LHCN-M2 (cell line): ENCODE measurements at regions not wholly inside any gene's neighbourhood (a gene's known extent, or its start where the extent isn't known, plus 50 kb on each side); places are given as distances from the start of the nearest gene placed in this dataset.

Experiments
- DNase-seq: peaks from one replicate; pipeline ENCODE4 v3.0.0-alpha.2; 2012; ENCODE audit warnings: low read depth

DNA sequence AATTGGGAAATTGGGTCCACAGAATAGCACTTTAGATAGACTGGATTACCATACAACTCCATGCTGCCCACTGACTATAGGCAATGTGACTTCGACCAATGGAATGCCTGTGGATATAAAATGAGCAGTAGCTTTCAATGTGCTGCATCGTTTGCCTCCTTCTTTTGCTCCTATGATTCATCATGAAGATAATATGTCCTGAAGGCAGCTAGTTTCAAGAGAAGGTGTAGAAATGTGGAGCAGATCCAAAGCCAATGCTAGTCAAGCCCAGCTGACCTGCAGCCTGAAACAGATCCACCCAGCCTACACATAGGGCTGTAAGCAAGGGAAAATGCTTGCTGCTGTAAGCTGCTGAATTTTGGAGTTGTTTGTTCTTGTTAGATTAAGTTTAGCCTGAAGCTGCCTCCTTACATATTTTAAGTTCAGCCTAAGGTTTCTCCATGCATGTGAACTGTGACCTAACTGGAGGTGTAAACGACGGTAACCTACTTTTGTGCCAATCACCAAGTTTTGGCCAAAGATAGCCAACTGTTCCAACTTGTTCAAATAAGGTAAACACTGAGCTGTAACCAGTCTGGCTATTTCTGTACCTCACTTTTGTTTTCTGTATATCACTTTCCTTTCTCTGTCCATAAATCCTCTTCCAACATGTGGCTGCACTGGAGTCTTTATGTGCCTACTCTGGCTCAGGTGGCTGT is 169.1 kb upstream of the AVPR1A start:
- DNase-seq: no peak

DNA sequence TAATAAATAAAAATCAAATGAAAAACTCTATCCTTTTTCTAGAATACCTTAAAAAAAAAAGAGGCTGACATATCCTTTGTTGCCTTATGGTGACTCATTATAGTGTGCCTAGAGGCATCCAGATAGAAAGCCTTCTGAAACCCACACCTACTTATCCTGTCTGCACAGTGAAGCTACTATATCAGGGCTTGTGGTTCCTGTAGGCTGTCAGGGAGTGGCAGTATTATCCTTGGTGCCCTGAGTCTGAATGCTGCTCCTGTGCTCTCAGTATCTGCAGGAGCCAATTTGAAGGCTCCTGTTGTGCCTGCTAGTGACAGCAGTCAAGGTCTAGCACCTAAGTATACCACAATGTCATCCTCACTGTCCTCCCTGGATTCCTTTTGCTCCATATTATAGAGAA is 168.4 kb upstream of the AVPR1A start:
- no peak for DNase-seq

DNA sequence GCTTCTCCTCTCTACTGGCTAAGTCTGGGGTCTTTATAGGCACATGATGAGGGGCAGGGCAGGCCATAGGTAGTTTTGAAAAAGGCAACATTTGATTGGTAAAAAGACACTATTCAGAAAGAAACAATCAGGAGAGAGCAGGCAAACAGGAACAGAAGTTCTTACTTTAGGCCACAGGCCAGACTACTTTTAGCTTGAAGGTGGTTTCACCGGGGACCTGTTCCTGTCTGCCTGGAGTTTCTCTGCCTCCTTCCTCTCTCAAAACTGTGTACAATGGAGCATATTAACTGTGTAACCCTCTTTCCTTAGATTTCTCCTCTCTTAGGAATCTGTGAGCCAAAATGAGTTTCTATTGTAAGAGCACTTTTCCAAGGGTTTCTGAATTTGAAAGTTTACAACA is 167.9 kb upstream of the AVPR1A start:
- no peak for DNase-seq

DNA sequence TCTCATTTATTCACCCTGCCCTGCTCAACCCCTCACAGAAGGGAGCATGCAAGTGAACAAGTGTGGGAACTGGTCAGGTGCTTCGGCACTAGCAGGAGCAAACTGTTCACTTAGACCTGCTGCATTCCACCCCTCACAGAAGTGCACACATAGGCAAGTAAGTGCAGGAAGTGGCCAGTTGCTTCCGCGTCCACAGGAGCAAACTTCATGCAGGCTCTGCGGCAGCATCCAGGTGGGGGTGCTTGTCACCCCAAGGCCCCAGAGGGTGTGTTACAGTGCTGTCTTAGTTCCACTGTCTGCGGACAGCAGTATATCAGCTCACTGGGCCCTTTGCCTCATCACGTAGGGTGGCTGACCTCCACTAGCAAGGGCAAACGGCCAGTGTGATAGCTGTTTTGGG is 167.3 kb upstream of the AVPR1A start:
- no peak for DNase-seq

DNA sequence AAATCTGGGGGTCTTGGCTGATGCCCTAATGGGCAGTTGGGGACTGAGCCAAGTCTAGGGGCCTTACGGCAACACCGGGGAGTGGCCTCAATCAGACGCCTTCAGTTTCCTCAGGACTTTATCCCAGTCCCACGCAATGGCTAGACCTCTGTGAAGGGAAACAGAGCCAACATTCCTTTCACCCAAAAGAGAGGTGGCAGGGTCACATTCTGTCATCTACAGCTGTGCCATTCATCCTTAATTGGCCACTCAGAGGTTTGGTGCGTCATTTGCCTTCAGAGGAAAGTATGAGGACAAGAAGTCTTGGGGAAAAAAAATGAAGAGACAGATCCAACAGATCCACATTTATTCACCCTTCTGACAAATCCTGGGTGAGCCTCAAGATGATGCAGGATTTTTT is 166.9 kb upstream of the AVPR1A start:
- no peak for DNase-seq

DNA sequence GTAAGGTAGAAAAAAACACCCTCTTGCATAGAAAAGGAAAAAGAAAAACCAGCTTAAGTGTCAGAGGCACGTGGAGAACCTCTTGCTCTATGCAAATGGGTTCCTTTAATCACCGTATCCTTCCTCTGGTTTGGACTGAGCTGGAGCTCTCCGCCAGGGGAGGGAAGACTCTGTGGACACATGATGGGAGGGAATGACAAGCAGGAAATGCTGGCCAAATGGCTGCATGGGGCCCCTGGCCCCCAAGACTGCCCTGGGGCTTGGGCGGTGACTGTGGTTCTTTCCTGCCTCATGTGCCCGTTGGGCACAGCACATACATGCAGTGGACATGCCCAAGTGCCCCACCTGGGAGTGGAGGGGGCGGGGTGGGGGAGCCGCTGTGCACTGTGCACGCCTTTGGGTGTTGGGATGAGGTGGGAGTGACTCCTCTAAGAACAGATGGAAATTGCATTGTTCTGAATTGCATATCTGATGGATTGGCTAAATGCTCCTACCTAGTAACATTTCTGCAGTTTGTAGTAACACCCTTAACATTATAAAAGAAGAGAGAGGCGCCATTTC is 166.4 kb upstream of the AVPR1A start:
- no peak for DNase-seq

DNA sequence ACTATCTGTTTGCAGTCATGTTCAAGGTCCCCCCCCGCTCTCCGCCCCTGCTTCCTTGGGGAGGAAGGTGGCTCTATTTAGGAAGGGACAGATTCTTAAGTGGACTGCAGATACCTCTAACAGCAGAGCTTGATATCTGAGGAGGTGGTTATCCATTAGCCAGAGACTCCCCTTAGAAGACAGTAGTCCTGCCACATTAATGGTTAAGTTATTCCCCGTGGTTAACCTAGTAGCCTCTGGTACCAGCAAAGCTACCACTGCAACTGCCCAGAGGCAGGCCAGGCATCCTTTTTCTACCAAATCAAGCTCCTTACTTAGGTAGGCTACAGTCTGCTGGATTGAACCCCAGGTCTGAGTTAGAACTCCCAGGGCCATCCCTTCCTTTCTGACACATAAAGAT is 162.1 kb upstream of the AVPR1A start:
- no peak for DNase-seq

DNA sequence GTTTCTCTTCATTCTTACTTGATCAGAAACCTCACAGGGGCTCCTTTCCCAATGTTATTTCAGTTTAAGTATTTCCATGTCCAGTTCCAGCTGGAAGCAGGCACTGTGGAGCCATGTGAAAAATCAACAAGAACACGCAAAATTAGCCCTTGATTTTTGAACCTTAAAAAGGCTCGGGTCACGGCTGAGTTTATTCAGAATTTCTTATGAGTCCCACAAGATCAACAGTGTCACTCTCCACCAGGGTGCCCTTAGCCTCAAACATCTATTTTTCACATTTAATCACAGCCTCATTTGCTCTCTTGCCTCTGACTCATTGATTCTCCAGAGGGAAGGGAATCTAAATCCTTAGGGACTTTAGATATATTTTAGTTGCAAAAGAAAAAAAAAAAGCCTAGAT is 157.7 kb upstream of the AVPR1A start:
- peak; percentile 9 for DNase-seq

DNA sequence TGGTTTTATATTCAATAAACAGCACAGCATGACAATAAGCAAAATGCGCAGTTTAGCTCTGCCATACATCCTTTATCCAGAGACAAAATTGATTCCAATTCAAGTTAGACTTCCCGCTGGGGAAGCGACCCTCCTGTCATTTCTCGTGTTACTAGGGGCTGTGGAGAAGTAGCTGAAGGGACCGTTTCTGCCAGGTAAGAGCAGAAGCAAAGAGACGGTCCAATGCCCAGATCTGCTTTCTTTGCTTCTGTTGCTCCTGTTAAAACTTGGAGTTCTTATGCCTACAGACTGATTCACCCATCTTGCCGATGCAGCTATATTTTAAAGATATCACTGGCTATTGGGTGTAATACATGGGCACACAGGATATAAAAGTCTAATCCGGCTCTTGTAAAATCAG is 156.8 kb upstream of the AVPR1A start:
- DNase-seq: no peak

DNA sequence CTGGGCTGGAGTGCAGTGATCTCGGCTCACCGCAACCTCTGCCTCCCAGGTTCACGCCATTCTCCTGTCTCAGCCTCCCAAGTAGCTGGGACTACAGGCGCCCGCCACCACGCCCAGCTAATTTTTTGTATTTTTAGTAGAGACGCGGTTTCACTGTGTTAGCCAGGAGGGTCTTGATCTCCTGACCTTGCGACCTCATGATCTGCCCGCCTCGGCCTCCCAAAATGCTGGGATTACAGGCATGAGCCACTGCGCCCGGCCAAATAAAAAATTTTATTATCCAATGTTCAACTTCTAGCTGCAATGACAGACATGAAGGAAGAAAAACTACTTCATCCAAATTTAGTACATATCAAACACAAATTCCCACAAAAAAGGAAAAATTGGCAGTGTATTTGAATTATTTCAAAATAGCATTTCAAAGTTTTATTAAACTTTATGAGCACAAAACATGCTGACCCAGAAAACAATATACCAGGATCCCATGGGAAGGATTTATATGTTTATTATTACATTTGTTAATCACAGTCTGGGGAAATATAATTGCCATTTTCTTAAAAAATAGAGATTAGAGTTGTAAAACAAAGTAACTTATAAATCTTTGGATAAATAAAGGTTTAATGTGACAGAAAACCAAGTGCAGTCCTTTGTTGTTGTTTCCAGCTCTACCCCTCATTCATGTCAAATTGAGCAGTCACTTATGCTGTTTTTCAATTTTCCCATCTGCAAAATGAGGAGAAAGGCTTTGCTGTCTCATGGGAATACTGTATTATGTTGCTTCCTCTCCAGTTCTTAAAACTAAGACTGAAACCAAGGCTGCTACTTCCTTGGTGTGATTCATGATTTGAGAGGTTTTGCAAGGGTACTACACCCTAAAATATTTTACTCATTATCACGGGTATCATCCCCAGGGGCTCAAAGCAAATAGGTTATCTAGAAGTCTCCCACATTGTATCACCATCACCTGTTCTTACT is 155.2 kb upstream of the AVPR1A start:
- peak; percentile 6 for DNase-seq

DNA sequence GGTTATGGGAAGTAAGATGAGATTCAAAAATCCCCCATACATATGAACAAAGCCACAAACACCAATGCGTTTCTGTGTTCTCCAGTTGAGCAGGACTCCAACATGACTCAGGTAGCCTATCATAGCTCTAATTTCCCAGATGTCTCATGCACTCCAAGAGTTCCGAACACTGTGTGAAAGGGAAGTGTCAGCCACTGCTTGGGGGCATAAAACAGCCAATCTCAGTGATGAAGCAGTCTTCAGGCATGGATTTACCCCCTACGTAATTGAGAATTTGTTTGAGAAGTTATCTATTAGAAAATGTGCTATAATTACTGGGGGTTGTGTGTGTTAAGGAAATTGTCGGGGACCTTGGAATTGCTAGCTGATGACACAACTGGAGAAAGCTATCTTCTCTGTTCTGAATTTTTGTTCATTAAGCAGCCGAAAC is 153.9 kb upstream of the AVPR1A start:
- DNase-seq: no peak

DNA sequence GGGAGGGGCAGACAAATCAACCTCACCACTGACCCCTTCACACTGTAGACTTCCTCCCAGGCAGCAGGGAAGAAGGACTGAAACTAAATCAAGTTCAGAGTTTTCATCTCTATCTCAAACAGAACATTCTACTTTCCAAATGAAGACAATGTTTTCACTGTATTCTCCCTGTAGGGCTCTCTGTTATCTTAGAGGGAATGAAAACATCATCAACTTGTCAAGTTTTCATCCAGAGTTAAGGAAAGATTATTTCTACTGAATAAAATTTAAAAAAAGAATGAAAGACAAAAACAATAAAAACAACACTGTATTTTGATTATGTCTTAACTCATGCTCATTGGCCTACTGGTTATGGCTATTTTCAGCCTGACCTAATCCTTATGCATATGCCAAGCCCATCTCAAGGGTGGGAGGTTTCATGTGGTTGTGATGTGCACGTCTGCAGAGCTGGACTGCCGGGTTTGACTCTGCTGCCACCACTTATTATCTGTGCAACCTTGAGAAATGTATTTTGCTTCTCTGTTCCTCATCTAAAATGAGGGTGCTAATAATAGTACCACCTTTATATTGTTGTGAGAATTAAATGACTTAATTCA is 152.0 kb upstream of the AVPR1A start:
- no peak for DNase-seq

DNA sequence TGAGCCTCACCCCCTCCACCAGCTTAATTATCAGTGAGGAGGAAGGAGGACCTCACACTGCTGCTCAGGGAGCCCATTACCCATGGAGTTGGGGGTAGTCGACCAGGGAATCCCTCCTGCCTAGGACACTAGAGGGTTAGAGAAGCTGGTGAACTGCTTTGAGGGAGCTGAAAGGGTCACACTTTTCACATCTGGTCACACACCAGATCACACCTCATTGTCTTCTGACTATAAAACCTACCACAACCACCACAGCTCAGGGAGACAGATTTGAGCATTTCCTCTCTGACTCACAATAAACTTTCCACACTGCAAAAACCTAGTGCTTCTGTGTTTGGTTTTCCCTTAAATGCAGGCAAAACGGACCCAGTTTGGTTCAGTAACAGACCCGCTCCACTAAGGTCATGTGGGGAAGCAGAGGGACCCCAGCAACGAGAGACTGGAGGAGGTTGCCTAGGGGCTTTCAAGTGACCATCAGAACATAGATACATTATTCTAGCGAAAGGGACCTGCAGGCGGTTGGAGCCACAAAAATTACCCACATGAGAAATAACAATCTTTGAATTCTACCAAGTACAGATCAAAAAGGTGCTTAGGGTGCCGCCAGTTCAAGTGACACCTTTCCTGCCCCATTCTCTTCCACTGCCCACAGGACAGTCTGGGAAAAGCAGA is 151.4 kb upstream of the AVPR1A start:
- no peak for DNase-seq

DNA sequence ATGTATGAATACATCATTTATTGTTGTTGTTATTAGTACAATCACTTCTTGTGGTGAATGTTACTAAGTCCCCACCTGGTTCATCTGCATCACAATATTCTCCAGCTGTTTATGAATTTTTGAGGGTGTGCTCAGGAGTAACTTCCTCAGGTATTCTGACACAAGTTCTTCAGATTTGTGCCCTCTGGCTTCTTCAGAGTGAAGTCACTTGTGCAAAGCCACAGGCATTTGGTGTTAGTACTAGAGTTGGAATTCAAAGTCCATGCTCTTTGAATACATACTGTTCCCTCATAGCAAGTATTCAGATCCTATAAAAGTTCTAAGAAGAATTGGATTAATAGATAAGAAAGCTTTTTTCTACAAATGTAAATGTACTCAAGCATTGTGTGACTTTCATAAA is 150.3 kb upstream of the AVPR1A start:
- DNase-seq: no peak

DNA sequence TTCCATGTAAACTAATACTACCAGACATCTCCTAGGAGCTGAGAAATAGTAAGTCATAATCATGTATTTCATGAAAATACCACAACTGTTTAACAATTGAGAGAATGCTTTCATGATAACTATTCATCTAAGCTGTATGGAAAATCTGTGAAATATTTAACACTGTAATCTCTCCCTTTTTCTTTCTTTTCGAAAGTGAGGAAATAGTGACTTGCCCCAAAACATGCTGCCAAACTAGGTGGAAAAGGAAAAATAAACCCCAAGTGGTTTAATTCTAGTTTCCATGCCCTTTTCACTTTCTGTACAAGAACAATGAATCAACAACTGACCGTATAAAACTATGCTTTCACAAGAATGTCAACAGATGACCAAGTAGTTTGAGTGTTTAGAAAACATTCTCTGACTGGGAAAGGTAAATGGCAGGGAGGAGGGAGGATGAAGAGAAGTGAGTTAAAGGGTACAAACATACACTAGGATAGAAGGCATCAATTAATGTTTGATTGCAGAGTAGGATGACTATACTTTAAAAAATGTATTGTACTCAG is 147.5 kb upstream of the AVPR1A start:
- DNase-seq: no peak

DNA sequence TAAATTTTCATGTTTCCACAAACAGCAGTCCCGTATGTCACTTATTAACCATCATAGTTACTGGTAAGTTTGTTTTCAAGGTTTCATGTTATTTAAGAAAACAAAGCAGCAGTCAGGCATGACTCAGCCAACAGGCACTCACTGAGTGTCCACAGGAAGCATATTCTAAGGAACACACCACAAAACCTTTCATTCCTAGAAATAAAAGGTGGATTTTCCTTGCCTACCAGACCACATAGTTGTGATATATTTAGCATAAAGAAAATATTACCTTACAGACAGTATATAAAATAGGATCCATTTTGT is 143.3 kb upstream of the AVPR1A start:
- DNase-seq: peak; percentile 85

DNA sequence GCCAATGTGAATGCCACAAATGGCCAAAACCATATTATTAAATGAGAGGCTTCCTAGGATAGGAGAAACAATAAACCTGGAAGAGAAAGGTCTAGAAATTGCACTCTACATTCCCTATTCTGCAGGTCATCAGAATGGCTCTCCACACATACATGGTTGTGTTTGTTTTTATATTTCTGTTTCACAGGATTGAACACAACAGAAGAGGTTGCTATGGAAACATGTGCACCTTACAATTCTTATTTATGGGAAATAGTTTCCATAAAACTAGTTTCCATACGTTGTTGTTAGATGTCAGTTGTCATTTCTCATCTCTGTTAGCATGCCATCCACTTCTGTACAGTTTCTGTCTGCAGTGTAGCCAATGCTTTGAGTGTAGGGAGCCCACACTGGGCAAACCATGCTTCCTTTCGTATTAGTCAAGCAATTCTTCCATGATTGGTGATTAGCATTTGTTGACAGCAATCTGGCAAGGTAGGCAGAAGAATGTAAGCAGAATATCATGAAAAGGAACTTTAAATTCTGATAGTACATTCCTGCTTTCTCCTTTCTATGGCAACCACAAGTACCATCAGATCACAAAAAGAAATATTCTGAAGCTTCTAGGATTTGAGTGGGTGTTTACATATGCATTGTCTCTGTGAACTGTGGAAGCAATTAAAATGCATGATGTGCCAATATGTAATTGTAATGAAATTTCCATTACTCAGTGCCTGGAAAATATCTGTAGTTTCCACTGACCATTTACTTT is 141.6 kb upstream of the AVPR1A start:
- DNase-seq: no peak

DNA sequence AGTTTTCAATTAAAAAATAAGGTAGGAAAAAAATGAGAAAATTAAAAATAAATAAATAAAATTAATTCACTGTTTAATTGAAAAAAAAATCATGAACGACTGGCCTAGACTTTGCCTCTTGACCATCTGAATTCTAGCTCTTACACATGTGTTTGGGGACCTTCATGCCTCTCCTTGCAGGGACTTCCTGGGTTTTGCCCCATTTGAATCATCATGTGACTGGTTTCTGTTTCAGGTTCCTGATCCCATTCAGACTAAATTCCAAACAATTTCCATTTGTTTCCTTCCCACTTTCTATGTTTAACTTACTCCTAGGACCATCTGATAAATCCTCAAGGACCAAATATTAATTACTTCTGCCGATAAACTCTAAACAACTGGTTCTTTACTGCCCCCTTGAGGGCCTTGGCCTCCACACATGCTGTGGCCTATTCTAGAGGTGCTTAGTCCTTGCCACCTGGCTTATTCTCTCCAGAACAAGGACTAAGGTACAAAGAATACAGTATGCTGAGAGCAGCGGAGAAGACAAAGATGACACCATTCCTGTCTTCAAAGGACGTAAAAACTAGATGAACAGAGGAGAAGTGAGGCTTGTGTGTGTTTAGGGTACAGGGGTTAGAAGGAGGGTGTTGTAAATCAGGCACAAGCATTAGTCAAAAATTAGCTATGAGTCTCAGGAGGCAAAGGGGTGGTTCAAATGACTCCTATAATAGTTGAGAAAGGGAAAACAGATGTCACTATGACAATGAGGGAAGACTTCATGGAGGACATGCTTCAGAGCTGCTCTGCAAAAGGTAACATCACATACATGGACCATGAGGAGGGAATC is 125.8 kb upstream of the AVPR1A start:
- DNase-seq: peak; percentile 32

DNA sequence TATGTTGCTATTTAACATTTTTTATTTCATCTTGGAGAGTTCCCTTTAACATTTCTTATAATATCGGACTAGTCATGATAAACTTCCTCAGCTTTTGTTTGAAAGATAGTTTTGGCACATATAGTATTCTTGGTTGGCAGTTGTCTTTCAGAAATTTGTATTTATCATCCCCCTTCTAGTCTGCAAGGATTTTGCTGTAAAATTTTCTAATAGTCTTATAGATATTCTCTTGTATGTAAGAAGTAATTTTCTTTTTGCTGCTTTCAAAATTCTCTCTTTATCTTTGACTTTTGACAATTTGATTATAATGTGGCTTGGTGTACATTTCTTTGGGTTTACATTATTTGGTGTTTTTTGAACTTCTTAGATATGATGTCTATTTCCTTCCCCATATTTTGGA is 116.0 kb upstream of the AVPR1A start:
- DNase-seq: no peak

DNA sequence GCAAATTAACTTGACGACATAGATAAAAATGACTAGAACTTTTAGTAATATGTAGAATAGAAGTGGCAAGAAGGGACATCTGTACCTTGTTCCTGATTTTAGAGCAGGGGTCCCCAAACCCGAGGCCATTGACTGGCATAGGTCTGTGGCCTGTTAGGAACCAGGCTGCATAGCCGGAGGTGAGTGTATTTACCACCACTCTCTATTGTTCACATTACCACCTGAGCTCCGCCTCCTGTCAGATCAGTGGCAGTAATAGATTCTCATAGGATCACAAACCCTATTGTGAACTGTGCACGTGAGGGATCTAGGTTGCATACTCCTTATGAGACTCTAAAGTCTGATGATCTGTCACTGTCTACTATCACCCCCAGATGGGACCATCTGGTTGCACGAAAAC is 113.6 kb upstream of the AVPR1A start:
- DNase-seq: no peak
